GM12874 (cell line): ENCODE measurements at regions not wholly inside any gene's neighbourhood (a gene's known extent, or its start where the extent isn't known, plus 50 kb on each side); places are given as distances from the start of the nearest gene placed in this dataset.

Experiments
- TF ChIP-seq, protein P1 (sequence below): IDR thresholded peaks from 2 replicates; pipeline ENCODE4 v1.5.1; 2011; ENCODE audit warnings: low read depth, mild to moderate bottlenecking, control low read depth, low read length, moderate library complexity; ENCODE audit not compliant: insufficient read depth

DNA sequence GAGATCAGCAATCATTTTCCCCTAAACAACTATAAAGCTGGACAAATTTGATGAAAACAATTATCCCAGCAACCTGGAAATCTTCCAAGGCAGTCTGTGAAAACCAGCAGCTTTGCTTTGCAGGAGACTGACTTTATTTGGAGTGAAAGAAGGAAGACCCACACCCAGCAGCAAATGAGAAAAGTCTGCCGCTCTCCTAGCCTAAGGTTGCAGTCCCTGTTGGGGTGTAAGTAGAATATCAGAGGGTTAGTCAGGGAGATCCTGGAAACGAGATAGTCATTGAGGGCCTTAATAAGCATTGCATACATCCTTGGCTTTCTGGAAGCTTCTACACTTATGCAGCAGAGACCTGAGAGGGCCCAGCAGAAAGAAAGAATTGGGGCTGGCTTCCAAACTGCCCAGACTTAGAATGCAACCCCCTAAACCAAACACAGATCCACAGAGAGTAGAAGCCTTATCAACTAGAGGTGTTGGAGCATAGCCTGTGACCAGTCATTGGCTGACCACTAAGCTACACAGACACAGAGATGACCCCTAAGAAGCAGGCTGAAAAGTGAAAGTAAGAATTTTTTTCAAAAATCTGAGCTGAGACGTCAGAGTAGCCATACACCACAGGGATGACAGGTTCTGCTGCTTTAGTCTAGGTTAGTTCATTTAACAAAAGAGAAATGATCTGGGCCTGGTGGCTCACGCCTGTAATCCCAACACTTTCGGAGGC lies 98.3 kb downstream of the LYPLAL1 start:
- TF ChIP-seq, protein P1, sequence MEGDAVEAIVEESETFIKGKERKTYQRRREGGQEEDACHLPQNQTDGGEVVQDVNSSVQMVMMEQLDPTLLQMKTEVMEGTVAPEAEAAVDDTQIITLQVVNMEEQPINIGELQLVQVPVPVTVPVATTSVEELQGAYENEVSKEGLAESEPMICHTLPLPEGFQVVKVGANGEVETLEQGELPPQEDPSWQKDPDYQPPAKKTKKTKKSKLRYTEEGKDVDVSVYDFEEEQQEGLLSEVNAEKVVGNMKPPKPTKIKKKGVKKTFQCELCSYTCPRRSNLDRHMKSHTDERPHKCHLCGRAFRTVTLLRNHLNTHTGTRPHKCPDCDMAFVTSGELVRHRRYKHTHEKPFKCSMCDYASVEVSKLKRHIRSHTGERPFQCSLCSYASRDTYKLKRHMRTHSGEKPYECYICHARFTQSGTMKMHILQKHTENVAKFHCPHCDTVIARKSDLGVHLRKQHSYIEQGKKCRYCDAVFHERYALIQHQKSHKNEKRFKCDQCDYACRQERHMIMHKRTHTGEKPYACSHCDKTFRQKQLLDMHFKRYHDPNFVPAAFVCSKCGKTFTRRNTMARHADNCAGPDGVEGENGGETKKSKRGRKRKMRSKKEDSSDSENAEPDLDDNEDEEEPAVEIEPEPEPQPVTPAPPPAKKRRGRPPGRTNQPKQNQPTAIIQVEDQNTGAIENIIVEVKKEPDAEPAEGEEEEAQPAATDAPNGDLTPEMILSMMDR, result no peak

DNA sequence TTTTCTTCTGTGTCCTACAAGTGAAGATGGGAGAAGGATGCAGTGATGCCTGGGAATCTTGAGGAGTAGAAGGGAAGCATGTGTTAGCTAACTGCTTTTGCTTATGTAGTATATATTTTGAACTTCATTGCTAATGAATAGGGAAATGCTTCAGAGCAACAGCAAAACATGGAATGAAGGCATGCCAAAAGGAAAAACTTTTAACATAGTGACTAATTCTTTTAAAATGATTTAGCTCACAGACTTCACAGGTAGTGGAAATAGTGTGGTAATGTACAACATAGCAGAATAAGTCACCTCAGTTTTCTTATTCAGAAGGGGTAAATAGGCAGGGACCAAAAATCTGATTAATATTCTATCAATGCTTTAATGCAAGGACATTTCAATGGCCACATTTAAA lies 95.5 kb downstream of the LYPLAL1 start:
- TF ChIP-seq, protein P1, result no peak

DNA sequence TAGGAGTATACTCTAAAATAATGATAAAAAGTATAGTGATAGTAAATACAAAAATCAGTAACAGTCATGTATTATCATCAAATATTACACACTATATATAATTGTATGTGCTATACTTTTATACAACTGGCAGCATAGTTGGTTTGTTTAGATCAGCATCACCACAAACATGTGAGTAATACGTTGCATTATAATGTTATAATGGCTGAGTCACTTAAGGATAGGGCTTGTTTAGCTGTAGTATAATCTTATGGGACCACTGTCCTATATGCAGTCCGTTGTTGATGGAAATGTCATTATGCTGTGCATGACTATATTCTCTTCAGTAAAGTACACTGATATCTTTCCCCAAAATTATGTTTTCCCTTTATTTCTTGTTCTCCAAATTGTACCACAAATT lies 92.8 kb downstream of the LYPLAL1 start:
- TF ChIP-seq, protein P1, result no peak

GRCh38 chr1:219265026-219265515 lies 91.4 kb downstream of the LYPLAL1 start:
- TF ChIP-seq, protein P1, result no peak

- TF ChIP-seq, protein P1, result no peak
These were observed 90.9 kb downstream of the LYPLAL1 start for GRCh38 chr1:219264561-219264960.
